ENCODE measurements at regions not wholly inside any gene's neighbourhood (a gene's known extent, or its start where the extent isn't known, plus 50 kb on each side); places are given as distances from the start of the nearest gene placed in this dataset.
"Not testable (repeated sequence)": the region's sequence is repeated elsewhere in the genome, so short reads cannot be mapped to it uniquely, and the experiment has no call there.

- no peak for DNase-seq
- 77 to 78% methylated on average over 5 of the region's 5 CpGs for WGBS, 2 donors
- Histone ChIP-seq H3K4me1 (peaks cover 8 to 9% of the 10 kb centered on the region in 2 donors), H3K9me3 (no peaks in the 10 kb centered on the region), H3K27ac (no peak overlapping the region), H3K4me3 (replicated peaks in 1 of 3) (no peak overlapping the region), H3K27me3 (no peaks in the 10 kb centered on the region), H3K36me3 (no peaks in the 10 kb centered on the region)
- TF ChIP-seq POLR2A (IDR thresholded peaks at IDR 0.05): no peak
- TF ChIP-seq, protein P1, sequence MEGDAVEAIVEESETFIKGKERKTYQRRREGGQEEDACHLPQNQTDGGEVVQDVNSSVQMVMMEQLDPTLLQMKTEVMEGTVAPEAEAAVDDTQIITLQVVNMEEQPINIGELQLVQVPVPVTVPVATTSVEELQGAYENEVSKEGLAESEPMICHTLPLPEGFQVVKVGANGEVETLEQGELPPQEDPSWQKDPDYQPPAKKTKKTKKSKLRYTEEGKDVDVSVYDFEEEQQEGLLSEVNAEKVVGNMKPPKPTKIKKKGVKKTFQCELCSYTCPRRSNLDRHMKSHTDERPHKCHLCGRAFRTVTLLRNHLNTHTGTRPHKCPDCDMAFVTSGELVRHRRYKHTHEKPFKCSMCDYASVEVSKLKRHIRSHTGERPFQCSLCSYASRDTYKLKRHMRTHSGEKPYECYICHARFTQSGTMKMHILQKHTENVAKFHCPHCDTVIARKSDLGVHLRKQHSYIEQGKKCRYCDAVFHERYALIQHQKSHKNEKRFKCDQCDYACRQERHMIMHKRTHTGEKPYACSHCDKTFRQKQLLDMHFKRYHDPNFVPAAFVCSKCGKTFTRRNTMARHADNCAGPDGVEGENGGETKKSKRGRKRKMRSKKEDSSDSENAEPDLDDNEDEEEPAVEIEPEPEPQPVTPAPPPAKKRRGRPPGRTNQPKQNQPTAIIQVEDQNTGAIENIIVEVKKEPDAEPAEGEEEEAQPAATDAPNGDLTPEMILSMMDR (IDR thresholded peaks at IDR 0.05): no peak
- intact Hi-C loops (cut with DNase I): no loop called here
These were observed 56.1 kb upstream of the RBFOX2 start for GRCh38 chr22:36084717-36085116.

GRCh38 chr22:36083056-36083455 lies 54.4 kb upstream of the RBFOX2 start:
- Histone ChIP-seq H3K36me3 (no peaks in the 10 kb centered on the region), H3K27me3 (no peaks in the 10 kb centered on the region), H3K27ac (no peak overlapping the region), H3K9me3 (no peaks in the 10 kb centered on the region), H3K4me1 (peaks cover 2 to 4% of the 10 kb centered on the region in 2 donors), H3K4me3 (replicated peaks in 1 of 3) (no peak overlapping the region)
- intact Hi-C loops (cut with DNase I): no loop called here
- WGBS, 2 donors: 82 to 93% methylated on average over 10 of the region's 10 CpGs
- DNase-seq: peak; percentile 9 to 24
- TF ChIP-seq, protein P1 (IDR thresholded peaks at IDR 0.05): no peak
- TF ChIP-seq POLR2A (IDR thresholded peaks at IDR 0.05): no peak

DNA sequence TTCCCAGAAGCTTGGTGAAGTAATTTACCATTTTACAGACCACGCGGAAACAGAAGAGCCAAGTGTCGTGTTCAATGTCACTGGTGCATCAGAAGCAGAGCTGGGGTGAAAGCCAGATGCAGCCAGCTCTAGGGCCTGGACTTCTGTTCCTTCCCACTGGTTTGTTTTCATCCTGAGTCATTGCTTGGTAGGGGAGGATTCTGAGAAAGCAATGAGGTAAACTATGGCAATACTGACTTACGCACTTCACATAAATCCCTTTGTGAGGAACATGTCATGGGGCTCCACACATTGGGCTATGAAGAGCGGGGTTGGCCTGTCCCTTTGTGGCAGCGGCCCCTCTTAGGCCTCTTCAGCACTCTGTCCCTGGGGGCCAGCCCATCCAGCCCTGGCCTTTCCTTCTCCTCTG lies 52.4 kb upstream of the RBFOX2 start:
- intact Hi-C loops (cut with DNase I): no loop called here
- no peak overlapping the region for H3K27ac ChIP-seq

GRCh38 chr22:36080281-36080680 lies 51.7 kb upstream of the RBFOX2 start:
- H3K27ac ChIP-seq; H3K4me1 ChIP-seq; DNase-seq; H3K36me3 ChIP-seq; intact Hi-C loops (cut with DNase I); H3K9me3 ChIP-seq; H3K4me3 ChIP-seq (replicated peaks in 1 of 3); H3K27me3 ChIP-seq: not testable (repeated sequence)

More for the DNA sequence above, 52.4 kb upstream of the RBFOX2 start:
- no peaks in the 10 kb centered on the region for H3K27me3 ChIP-seq
- no peaks in the 10 kb centered on the region for H3K9me3 ChIP-seq
- WGBS, 2 donors: 79 to 90% methylated on average over 6 of the region's 6 CpGs
- H3K4me1 ChIP-seq: no peaks in the 10 kb centered on the region
- H3K4me3 ChIP-seq (replicated peaks in 1 of 3): no peak overlapping the region
- no peaks in the 10 kb centered on the region for H3K36me3 ChIP-seq
- no peak for DNase-seq
- TF ChIP-seq, protein P1 (IDR thresholded peaks at IDR 0.05): no peak
- no peak for TF ChIP-seq POLR2A (IDR thresholded peaks at IDR 0.05)

DNA sequence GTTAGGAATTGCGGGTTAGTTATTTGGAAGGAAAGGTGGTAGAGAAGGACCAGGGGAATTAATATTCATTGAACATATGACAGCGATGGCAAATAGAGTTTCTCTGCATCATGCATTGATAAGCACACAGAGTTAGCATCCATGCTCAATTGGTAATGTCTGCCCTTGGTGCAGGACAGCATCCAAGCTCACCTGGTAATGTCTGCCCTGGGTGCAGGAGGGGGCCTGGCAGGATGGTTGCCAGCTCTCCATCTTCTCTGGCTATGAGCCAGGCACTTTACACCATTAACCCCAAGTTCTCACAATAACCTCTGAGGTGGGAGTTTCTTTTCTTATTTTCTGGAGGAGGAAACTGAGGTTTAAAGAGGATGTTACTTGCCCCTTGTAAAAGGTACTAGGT lies 50.4 kb upstream of the RBFOX2 start:
- Histone ChIP-seq H3K4me3 (replicated peaks in 1 of 3) (no peak overlapping the region), H3K36me3 (no peaks in the 10 kb centered on the region), H3K4me1 (no peaks in the 10 kb centered on the region), H3K9me3 (no peaks in the 10 kb centered on the region), H3K27ac (no peak overlapping the region), H3K27me3 (no peaks in the 10 kb centered on the region)
- 94 to 97% methylated on average over 2 of the region's 2 CpGs for WGBS, 2 donors
- no peak for TF ChIP-seq POLR2A (IDR thresholded peaks at IDR 0.05)
- TF ChIP-seq, protein P1 (IDR thresholded peaks at IDR 0.05): no peak
- no peak for DNase-seq
- intact Hi-C loops (cut with DNase I): no loop called here
